HG03108 (cell line): ENCODE measurements at regions not wholly inside any gene's neighbourhood (a gene's known extent, or its start where the extent isn't known, plus 50 kb on each side); places are given as distances from the start of the nearest gene placed in this dataset.
"Not testable (repeated sequence)": the region's sequence is repeated elsewhere in the genome, so short reads cannot be mapped to it uniquely, and the experiment has no call there.

Source experiments
- ATAC-seq: cut with Tn5 transposase; IDR thresholded peaks from one replicate; pipeline ENCODE4 v1.9.1; 2021; ENCODE audit warnings: moderate library complexity; ENCODE audit not compliant: unreplicated experiment

DNA sequence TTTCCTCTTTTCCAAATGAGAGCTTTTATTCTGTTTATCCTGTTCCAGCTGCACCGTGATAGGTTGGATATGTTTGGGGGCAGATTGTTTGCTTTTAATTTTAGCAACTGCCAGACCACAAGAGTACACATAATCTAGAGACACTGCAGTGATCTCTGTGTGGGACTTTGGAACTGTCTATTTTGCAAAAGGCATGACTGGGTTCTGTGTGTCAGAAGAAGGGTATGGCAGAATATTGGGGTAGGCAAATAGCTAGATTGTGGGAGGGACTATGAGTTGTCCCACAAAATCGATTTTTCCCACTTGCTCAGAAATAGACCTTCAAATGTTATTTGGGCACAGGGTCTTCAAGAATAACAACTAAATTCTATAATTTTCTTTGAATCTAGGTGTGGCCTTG, 275.9 kb upstream of the KITLG start:
- no peak for ATAC-seq

- no peak for ATAC-seq
Observed at GRCh38 chr12:88855301-88855700, 275.0 kb upstream of the KITLG start.

DNA sequence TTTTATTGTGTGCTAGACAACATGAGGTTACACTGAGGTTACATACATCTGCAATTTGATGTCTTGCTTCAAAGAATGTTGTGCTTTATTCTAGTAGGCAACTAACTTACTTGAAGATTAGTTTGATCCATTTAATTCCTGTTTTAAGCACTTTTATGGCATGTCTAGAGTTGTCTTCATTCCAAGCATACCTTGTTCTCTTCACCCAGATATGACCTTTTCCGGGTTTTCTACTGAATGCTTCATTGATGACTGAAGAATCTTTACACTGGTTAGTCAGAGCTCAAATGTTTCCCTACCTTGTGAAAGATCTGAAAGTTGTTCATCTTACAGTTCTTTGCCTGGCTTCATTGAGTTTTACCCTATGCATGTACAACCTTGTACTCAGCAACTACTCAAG, 274.0 kb upstream of the KITLG start:
- no peak for ATAC-seq

DNA sequence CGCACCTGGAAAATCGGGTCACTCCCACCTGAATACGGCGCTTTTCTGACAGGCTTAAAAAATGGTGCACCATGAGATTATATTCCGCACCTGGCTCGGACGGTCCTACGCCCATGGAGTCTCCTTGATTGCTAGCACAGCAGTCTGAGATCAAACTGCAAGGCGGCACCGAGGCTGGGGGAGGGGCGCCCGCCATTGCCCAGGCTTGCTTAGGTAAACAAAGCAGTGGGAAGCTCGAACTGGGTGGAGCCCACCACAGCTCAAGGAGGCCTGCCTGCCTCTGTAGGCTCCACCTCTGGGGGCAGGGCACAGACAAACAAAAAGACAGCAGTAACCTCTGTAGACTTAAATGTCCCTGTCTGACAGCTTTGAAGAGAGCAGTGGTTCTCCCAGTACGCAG, 267.0 kb upstream of the KITLG start:
- not testable (repeated sequence) for ATAC-seq

DNA sequence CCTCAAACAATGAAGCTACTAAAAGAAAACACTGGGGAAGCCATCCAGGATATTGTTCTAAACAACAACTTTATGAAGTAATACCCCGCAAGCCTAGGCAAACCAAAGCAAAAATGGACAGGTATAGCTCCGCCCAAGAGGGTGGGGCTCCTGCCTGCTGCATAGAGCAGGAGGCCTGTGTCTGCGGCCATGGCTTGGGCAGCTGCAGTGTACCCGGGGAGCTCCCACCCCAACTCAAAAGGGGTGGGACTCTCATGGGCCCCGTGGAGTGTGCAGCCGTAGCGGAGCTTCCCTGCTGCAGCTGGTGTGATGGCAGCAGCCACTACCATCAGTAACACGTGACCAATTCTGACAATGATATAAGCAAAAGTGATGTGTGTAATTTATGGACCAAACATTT, 264.2 kb upstream of the KITLG start:
- no peak for ATAC-seq

- ATAC-seq: no peak
Observed at GRCh38 chr12:88842314-88842713, 262.0 kb upstream of the KITLG start.

DNA sequence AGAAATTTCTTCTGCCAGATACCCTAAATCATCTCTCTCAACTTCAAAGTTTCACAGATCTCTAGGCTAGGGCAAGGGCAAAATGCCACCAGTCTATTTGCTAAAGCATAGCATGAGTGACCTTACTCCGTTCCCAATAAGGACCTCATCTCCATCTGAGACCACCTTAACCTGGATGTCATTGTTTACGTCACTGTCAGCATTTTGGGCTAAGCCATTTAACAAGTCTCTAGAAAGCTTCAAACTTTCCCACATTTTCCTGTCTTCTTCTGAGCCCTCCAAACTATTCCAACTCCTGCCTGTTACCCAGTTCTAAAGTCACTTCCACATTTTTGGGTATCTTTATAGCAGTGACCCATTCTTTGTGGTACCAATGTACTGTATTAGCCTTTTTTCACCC, 259.2 kb upstream of the KITLG start:
- no peak for ATAC-seq

GRCh38 chr12:88836156-88836555, 255.9 kb upstream of the KITLG start:
- no peak for ATAC-seq

DNA sequence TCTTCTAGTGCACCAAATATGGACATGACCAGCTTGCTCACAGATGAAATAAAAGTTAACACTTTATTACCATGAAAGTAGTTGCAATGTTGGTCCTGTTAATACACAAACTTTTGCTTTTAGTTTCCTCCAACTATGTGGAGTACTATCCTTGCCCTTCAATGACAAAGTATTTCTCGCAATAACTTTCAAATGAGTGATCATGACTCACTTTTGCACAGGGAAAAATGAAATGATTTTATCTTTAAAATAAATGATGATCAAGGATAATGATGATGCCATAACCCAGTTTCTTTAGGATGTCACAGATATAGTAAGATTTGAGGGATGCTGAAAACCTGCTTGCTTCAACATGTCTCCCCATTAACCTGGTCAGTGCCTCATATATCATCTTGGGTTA, 254.0 kb upstream of the KITLG start:
- ATAC-seq: no peak

DNA sequence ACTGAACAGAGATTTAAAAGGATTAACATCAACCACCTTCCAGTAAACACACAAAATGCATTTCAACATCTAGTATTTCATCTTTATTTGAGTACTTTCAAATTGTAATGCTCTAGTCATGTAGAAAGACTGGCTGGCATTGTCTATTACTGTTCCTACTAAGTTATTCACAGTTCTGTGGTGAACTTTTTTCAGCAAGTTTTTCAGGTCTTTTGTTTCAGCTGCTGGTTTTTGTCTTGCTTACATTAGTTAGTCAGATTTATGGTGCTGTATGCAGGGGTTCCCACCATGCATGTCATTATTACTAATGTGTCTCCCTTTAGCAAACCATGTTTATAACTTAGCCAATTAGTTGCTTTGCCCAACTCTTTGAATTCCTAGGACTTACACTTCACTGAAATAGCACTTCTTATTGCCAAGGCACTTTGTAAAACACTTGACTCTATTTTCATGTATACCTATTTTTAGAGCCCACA, 253.4 kb upstream of the KITLG start:
- ATAC-seq: no peak

- ATAC-seq: not testable (repeated sequence)
Observed at GRCh38 chr12:88828537-88828936, 248.3 kb upstream of the KITLG start.

- no peak for ATAC-seq
Observed at GRCh38 chr12:88820012-88820411, 239.7 kb upstream of the KITLG start.

DNA sequence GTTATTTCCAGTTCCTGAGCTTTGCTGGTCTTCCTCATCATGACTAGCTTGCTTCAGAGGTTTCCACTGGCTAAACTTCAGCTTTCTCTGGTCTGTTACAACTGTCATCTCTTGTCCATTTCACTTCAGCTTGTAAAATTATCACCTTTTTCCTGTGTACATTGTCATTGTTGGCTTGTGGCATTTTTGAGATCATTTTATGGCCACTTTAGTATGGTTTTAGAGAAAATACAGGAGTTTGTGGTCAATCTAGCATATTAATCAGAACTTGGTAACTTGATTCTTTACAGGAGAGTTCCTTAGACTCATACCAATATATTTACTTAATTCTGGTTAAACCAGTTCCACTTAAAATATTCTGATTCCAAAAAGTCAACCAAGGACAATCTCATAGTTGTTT, 235.9 kb upstream of the KITLG start:
- no peak for ATAC-seq

- ATAC-seq: no peak
Observed at GRCh38 chr12:88814779-88815178, 234.5 kb upstream of the KITLG start.

DNA sequence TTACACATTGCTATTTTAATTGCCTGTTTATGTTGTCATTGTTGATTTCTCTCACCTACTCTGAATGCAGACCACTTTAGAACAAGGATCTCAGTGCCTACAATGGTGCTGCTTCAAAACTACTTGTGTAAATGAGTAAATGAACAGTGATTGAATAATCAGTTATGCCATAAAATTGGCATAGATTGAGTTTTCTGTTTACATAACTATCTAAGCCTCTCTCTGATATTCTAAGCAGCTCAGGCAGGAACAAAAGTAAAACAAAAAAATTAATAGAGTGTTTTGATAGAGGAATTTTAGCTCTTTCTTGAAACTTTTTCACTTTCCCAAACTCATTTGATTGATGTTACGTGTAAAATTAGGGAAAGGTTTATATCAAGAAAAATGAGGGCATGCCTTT, 232.3 kb upstream of the KITLG start:
- ATAC-seq: no peak

- ATAC-seq: no peak
Observed at GRCh38 chr12:88810806-88811205, 230.5 kb upstream of the KITLG start.

DNA sequence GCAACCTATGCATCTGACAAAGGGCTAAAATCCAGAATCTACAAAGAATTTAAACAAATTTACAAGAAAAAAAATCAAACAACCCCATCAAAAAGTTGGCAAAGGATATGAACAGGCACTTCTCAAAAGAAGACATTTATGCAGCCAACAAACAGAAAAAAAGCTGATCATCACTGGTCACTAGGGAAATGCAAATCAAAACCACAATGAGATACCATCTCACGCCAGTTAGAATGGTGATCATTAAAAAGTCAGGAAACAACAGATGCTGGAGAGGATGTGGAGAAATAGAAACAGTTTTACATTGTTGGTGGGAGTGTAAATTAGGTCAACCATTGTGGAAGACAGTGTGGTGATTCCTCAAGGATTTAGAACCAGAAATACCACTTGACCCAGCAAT, 229.6 kb upstream of the KITLG start:
- not testable (repeated sequence) for ATAC-seq

- ATAC-seq: no peak
Observed at GRCh38 chr12:88805692-88806091, 225.4 kb upstream of the KITLG start.

GRCh38 chr12:88805286-88805685, 225.0 kb upstream of the KITLG start:
- ATAC-seq: no peak

GRCh38 chr12:88802096-88802706, 221.9 kb upstream of the KITLG start:
- ATAC-seq: no peak

- ATAC-seq: no peak
Observed at GRCh38 chr12:88801227-88802095, 221.2 kb upstream of the KITLG start.

- no peak for ATAC-seq
Observed at GRCh38 chr12:88793096-88793495, 212.8 kb upstream of the KITLG start.
